Stimulated activated CD4-positive, alpha-beta T cell treated with anti-CD3 and anti-CD28 coated beads, Interleukin-15, amount 100 ng/mL, for 24 hours (primary cell): ENCODE measurements at regions not wholly inside any gene's neighbourhood (a gene's known extent, or its start where the extent isn't known, plus 50 kb on each side); places are given as distances from the start of the nearest gene placed in this dataset.

ENCODE experiments used
- DNase-seq: peaks from one replicate; pipeline ENCODE4 v3.0.0-alpha.2; 2020

DNA sequence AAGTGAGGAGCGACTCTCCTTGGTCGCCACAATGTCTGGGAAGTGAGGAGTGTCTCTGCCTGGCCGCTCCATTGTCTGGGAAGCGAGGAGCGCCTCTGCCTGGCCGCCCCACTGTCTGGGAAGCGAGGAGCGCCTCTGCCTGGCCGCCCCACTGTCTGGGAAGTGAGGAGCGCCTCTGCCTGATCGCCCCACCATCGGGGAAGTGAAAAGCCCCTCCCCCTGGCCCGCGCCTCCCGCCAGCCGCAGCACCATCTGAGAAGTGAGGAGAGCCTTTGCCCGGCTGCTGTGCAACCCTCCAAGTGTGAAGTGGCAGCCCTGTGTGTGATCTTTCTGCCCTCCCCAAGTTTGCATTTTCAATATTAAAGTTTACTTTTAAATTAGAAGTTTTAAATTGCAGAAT lies 95.0 kb upstream of the PPP2R5A start:
- no peak for DNase-seq

DNA sequence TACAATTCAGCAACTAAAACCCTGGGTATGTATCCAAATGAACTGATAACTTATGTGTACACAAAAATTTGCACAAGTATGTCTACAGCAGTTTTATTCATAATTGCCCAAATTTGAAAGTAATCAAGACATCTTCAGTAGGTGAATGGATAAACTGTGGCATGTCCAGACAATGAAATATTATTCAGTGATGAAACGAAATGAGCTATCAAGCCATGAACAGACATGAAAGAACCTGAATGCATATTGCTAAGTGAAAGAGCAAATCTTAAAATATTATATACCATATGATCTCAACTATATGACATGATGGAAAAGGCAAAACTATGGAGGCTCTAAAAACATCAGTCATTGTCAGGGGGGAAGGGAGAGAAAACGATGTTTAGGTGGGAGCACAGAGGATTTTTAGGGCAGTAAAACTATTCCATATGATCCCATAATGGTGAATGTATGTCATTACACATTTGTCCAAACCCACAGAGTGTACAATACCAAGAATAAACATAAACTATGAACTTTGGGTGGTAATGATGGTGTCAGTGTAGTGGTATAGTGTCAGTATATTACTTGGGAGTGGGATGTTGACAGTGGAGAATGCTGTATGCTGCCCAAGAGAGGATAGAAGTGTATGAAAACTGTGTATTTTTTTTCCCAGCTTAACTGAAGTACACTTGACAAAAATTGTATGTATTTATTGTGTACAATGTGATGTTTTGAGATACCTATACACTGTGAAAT lies 92.8 kb upstream of the PPP2R5A start:
- DNase-seq, result no peak

DNA sequence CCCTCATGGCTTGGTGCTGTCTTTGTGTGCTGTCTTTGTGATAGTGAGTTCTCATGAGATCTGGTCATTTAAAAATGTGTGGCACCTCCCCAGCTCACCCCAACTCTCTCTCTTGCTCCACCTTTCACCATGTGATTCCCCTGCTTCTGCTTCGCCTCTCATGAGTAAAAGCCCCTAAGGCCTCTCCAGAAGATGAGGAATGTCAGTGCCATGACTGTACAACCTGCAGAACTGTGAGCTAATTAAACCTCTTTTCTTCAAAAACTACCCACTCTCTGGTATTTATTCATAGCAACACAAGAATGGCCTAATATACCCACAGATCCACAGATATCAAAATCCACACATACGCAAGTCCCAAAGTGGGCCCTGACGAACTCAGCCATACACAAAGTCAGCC lies 88.9 kb upstream of the PPP2R5A start:
- no peak for DNase-seq

DNA sequence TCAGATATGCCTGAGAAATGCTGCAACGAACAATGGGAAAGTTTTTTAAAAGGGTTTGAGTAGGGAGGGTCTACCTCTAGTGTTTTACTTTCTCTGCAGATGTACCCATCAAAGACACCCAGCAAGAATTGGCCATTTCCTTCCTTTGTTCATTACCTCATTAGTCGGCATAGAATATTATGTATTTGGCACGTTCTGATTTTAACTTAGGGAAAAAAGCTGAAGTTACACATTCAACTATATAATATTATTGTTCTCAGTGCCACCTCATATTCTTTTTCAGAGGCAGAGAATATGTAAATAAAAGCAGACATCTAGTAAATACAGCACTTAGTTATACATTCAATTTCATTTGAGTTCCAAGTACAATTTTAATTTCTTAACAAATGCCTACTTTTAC lies 83.7 kb upstream of the PPP2R5A start:
- no peak for DNase-seq

DNA sequence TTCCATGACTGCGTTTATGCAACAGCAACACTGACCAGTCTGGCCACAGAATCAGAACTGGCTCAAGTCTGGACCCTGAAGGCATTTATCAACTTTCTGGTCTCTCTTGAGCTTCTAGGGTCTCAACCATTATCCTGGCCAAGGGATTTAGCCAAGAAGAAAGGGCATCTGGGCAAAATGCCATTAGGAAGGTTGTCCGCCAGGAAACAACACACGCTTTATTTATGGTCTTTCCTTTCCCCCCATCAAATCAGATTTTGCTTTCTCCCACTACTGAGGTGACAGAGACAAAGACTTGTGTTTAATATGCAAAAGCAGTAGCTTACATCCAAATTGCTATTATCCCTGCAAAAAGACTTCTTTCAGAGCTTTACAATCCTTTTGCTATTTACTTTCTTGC lies 81.6 kb upstream of the PPP2R5A start:
- DNase-seq, result no peak

DNA sequence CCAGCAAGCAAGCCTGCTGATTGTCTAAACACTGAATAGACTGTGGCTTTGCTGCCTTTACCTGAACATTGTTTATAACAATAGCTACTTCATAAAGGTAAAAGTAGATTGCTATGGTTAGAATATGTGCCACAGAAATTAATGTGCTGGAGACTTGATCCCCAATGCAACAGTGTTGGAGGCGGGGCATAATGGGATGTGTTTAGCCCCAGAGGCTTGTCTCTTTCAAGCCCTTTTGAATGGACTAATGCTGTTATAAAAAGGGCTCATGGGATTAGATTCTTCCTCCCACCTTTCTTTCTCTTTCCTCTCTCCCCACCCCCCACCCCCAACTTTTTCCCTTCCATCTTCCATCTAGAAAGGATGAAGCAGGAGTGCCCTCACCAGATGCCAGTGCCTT lies 80.2 kb upstream of the PPP2R5A start:
- no peak for DNase-seq

DNA sequence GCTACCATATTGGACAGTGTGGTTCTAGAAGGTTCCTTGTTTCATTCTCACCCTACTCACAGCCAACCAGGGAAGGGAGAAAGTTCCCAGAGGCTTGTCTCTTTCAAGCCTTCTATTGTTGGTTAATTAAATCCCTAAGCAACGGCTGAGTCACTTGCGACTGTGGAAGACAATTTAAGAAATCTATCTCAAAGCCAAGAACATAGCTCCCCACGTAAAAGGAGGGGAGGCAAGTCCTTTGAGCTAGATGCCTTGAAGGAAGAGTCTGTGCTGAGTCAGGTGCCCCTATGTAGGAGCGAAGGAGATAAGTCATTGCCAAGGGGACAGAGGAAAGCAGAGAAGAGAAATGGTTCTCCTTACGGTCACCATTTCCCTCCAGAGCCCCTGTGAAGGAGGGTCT lies 79.4 kb upstream of the PPP2R5A start:
- DNase-seq, result no peak

DNA sequence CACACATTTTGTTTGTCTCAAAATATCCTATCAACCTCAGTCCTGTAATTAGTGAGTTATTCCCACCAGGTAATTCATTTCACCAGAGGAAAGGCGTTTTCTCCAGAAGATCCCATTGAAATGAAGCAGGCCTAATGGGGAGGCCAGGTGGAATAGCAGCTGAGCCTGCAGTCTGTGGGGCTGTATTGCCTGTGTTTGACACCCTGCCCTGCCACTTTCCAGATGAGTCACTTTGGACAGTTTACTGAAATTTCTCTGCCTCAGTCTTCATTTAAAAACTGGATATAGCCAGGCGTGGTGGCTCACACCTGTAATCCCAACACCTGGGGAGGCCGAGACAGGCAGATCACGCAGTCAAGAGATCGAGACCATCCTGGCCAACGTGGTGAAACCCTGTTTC lies 78.1 kb upstream of the PPP2R5A start:
- DNase-seq, result no peak

DNA sequence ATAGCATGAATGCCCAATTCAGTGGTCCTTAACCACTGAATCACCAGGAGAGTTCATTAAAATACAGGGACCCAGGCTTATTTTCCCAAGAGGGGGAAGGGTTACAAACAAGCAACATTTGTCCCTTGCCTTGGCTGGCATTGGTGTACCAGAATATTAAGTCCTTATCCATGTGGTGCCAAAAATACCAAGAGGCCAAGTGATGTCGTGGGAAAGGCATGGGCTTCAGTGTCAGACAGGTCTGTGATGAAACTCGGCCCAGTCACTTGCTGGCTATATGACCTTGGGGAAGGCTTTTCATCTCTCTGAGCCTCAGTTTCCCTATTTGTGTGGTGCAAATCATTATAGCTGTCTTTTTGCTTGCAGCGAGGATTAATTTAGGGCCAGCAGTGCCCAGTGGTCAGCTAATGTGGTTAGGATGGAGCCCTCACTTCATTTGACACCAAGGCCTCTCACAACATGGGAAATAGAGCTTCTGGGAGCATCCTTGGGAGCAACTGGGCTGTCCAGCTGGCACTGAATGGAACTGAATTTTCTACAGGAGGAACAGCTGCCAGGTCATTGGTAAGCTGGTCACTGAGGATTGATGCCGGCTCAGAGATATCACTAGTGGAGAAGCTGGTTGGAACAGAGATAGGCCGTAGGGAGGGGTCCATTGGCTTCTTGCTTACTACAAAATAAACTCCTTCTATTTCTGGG lies 77.2 kb upstream of the PPP2R5A start:
- DNase-seq, result no peak

DNA sequence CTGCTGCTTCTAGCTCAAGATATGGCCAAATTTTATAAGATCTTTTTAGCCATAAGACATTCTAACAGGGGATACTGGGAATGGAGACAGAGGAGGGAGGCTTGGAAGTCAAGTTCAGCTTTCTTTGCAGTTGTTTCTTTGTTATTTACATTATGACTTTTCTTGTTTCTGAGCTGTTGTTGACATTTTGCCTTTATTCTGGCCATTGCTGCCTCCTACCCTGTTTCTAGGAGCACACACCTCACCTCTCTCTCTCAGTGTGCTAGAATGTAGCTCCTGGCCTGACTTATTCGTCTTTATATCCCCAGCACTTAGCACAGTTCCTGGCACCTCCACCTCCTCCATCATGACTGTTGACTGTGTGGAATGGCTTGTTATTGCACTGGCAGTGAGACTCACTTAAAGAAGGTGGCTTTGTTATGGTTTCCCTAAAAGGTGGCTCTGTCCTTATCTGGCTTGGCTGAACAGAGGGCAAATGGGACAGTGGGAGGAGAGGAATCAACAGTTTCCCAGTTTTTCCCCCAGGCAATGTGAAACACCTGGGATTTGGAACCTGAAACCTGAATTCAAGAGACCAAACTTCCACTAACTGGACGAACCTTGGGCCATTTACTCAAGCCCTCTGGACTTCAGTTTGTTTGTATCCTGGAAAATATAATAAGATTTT lies 76.1 kb upstream of the PPP2R5A start:
- no peak for DNase-seq

DNA sequence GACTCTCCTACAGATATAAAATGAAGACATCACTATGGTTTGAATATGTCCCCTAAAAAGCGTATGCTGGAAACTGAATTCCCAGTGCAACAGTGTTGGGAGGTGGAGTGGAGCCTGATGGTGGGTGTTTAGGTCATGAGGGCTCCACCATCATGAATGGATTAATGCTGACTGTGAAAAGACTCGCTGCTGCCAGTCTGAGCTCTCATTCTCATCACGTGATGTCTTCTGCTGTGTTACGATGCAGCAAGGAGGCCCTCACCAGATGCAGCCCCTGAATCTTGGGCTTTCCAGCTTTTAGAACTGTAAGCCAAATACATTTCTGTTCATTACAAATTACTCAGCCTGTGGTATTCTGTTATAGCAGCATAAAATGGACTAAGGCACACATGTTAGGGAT lies 73.8 kb upstream of the PPP2R5A start:
- no peak for DNase-seq

DNA sequence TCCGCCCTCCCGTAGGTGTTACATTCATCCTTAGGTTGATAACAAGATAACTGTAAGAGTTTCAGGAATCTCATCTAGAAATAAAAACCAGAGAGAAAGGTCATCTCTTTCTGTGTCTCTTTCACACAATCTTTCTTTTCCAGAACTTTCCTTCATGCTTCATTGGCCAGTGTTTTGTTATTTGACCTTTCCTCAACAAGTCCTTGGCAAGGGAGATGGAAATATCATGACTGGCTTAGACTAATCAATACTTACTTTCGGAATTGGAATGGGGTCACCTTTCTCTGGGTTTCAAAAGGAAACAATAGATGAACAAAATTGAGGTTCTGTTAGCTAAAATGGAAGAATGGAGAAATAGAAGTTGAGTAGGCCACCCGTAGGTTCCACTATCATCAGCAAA lies 72.9 kb upstream of the PPP2R5A start:
- no peak for DNase-seq

DNA sequence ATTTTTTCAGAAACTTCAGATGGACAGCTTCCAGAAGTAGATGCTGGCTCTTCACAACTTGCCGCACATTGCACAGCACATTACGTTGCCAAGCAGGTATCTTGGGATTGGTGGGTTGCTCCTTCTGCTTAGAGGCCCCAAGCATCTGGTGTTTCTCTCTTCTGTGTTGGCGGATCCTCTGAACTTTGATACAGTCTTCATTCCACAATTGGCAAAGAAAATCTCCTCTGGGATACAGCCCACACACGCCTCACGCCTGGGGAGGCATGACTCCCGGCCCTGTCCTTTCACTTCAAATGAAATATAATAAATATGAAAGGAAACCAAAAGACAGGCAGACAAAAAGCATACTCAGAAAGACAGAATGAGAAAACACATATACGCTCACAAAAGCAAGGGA lies 72.3 kb upstream of the PPP2R5A start:
- no peak for DNase-seq

DNA sequence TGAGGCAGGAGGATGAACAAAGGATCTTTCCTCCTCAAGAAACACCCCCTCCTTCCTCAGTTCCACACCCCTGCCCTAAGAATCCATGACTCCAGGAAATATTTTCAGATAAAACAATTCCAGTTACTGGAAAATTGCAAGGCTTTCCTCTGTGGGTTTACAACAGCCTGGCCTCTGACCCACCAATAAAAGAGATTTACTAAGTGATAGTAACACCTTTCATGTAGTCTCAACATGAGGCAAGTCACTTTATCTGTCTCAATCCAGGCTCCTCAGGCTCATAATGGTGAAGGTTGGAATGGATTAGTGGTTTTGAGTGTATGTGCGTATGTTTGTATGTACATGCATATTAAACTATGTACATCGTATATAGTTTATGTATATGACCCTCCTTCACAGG lies 71.4 kb upstream of the PPP2R5A start:
- DNase-seq, result no peak

DNA sequence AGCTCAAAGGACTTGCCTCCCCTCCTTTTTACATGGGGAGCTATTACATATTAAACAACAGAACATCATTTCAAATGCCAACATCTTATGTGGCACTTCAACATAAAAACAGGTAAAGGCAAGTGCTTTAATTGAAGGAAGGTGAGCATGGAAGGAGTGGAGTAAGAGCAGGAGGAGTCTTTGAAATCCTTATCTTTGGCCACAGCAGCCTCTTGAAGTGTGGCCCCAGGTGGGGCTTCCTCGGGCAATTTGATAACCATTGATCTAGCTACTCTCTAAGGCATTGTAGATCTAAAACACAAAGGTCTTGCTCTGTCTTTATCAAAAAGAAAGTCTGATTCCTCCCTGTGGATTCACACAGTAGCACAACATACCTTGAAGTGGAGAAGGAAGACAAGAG lies 70.9 kb upstream of the PPP2R5A start:
- DNase-seq, result no peak

DNA sequence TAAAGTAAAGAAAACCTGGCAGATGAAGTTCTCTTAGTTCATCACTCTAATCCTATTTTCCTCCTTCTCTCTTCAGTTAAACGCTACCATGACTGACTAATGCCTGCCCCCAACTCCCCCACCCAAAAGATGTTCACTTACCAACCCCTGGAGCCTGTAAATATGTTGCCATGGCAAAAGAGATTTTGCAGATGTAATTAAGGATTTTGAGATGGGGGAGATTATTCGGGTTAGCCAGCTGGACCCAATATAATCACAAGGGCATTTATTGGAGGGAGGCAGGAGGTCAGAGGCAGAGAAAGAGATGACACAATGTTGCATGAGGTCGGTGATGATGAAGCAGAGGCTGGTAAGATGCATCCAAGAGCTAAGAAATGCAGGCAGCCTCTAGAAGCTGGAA lies 69.3 kb upstream of the PPP2R5A start:
- no peak for DNase-seq

DNA sequence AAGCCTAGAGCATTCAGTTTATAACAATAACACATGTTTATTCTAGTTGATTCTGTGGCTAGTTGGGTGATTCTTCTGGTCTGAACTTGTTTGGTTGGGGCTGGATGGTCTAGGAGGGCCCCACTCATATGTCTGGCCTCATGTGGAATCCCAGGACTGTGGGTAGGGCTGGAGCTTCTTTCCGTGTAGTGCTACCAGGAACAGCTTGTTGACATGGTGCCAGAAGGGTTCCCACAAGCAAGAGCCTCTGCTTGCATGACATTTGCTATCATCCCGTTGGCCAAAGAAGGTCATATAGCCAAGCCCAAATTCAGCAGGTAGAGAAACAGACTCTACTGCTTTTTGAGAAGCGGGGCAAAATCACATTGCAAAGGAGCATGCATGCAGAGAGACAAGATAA lies 67.6 kb upstream of the PPP2R5A start:
- DNase-seq, result no peak

DNA sequence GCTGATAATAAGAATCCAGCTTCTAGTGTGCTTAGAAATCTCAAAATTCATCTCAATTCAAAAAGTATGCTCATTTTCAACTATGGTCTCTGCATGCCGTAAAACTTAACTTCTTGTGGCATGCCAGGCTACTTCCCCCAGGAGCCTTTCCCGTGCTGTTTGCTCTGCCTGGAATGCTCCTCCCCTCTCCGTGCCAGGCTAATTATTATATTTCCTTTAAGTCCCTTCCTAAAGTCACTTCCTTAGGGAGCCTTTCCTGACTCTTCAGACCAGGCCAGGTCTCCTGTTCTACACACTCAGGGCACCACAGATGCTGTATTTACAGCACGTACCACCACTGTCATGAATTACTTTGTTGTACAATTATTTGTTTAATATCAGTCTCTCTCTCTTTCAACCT lies 67.1 kb upstream of the PPP2R5A start:
- DNase-seq, result no peak

DNA sequence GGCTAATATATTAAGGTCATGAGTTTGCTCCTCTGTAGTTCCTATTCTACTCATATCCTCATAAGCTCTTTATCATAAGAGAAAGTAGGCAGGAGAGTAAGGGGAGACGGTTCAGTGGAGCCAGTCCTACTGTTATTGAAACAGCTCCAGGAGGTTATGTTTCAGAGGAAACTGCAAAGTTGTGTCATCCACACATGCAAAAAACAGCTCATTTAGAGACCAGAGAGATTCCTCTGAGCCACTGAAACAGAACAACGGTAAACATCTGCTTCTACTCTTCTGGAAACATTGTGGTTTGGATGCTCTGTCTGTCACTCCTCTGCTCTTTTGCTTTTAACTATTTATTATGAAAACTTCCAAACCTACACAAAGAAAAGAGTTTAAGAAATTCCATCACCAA lies 66.3 kb upstream of the PPP2R5A start:
- peak; percentile 18 for DNase-seq

DNA sequence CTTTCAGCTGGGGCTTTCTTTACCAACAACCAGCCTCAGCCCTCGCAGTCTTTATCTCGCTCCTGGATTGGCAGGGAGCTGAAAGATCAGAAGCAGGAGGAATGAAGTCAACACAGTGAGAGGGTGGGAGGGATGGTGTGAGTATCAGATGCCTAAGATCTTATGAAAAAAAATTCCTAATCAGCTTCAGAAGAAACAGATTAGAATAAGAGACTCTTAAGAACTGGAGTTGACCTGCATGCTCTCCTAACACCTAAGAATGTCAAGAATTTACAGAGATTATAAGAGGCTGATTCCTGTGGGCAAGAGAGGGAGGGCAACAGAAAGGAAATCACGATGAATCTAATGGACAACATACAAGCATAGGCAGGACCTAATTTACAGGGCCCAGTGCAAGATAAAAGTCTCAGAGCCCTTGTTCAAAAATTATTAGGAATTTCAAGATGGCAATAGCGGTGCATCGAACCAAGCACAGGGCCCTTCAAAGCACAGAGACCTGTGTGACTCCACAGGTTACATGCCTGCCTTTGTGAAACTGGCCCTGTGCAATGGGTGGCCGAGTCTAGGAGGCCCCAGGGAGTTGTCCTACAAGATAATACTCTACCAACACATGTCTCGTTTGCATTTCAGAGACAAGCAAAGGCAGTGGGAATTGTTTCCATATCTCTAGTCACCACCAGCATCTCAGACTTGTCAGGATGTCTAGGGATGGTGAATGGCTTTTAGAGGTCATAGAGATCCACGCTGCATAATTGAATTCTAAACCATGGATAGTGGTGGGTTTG lies 65.3 kb upstream of the PPP2R5A start:
- no peak for DNase-seq

DNA sequence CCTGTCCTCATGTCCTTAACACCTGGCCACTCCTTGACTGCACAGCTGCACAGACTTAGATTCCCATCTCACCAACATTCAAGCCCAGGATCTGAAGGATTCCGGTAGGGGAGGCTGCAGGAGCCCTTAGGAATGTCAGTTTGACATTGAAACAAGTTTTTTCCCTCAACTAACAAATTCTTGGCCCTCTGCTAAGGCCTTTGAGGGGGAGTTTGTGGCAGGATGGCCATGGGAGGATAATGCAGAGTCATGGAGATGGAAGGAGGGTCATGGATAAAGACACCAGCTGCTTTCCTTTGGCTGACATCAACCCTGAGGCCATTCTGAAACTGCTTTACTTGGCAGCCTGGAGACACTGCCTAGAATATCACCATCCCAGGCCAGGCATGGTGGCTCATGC lies 63.4 kb upstream of the PPP2R5A start:
- no peak for DNase-seq

DNA sequence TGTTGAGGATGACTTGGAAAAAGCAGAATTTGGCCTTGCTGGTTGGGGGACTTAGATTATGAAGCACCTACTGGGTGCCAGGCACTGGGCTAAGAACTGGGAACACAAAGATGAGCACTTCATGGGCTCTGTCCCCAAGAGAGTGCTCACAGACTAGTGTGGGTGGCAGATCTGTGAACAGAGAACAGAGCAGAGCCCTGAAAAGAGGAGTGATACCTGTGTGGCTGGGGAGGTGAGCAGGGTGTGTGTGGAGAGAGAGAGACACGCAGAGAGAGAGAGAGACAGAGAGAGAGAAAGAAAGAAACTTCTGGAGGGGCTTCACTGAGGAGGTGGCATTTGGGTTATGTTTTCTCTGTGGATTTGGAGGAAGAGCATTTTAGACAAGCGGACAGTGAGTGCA lies 61.1 kb upstream of the PPP2R5A start:
- DNase-seq, result no peak

DNA sequence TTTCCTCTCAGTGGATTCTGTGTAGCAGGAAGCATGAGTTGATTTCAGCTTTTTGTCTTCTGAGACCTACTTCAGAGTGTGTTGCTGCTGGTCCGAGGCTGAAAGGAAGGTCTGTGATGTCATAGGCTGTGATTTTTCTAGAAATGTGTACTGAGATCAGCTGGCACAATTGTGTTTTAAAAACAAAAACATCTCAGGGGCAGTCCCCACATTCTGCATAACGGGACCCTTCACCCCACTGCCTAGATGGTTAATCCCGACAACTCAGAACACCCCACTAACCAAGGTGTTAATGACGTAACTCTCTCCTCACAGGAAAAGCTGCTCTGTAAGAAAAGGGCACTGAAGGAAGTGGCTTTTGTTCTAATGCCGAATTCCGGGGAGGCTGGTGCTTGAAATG lies 59.8 kb upstream of the PPP2R5A start:
- no peak for DNase-seq

DNA sequence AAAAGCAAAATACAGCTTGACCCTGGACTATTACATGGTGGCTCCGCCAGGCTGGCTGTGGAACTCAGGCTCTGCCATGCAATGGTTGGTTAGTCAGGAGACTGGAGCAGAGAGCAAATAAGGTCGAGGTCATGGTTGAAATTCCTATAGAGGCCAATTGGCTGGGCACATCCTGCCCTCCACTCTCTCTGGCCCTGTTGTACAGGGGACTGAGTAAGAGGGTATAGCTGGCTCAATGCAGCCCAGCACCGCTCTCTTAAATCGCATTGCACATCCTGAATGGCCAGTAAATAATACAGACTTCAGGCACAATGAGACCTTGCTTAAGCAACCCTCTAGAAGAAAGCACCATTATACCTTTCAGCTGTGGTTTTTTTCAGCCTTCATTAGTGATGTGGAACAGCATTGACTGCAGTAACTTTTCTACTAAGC lies 59.3 kb upstream of the PPP2R5A start:
- no peak for DNase-seq
